Activated T-helper 17 cell treated with anti-CD3 and anti-CD28 coated beads, Interleukin-2, amount 50 U/mL, for 72 hours (primary cell): ENCODE measurements at regions not wholly inside any gene's neighbourhood (a gene's known extent, or its start where the extent isn't known, plus 50 kb on each side); places are given as distances from the start of the nearest gene placed in this dataset.
"Not testable (repeated sequence)": the region's sequence is repeated elsewhere in the genome, so short reads cannot be mapped to it uniquely, and the experiment has no call there.

ENCODE experiments used
- ATAC-seq: fragments of 150-1000 bp; cut with Tn5 transposase; replicated peaks from 2 replicates; pipeline ENCODE4 v1.10.0; 2021; ENCODE audit warnings: mild to moderate bottlenecking, moderate library complexity
- H3K27ac Mint-ChIP-seq: one replicate; pipeline ENCODE4 v1.8.0; 2022; ENCODE audit warnings: mixed read lengths
- H3K27me3 Mint-ChIP-seq: one replicate; pipeline ENCODE4 v1.8.0; 2022; ENCODE audit warnings: mixed read lengths
- H3K36me3 Mint-ChIP-seq: one replicate; pipeline ENCODE4 v1.8.0; 2022; ENCODE audit warnings: low read depth, mild to moderate bottlenecking, mixed read lengths
- H3K4me1 Mint-ChIP-seq: one replicate; pipeline ENCODE4 v1.8.0; 2022; ENCODE audit warnings: mixed read lengths
- H3K4me3 Mint-ChIP-seq: one replicate; pipeline ENCODE4 v1.8.0; 2022; ENCODE audit warnings: mild to moderate bottlenecking, mixed read lengths
- H3K9me3 Mint-ChIP-seq: one replicate; pipeline ENCODE4 v1.8.0; 2022; ENCODE audit warnings: mixed read lengths

DNA sequence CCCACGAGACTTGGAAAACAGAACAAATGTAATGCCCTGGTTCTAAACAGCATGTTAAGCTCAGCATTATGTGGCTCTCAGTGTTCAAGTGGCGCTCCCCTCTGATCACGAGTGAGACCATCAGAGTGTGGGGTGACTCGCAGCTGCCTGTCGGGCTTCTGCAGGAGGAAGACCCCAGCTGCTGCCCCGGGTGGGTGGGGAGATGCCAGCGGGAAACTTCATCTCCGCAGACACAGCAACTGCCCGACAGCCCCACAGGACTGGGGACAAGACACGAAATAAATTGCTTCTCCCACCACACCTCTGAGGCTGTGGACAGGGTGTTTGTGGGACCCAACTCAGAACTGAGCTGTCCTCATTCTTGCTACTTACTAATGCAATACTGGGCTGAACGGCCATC is 126.3 kb upstream of the KIF5B start:
- H3K9me3 Mint-ChIP-seq, result no peaks in the 10 kb centered on the region
- ATAC-seq, result no peak
- H3K36me3 Mint-ChIP-seq, result no peaks in the 10 kb centered on the region
- no peaks in the 10 kb centered on the region for H3K27me3 Mint-ChIP-seq
- H3K4me1 Mint-ChIP-seq, result no peaks in the 10 kb centered on the region
- H3K27ac Mint-ChIP-seq, result no peak overlapping the region
- no peak overlapping the region for H3K4me3 Mint-ChIP-seq

DNA sequence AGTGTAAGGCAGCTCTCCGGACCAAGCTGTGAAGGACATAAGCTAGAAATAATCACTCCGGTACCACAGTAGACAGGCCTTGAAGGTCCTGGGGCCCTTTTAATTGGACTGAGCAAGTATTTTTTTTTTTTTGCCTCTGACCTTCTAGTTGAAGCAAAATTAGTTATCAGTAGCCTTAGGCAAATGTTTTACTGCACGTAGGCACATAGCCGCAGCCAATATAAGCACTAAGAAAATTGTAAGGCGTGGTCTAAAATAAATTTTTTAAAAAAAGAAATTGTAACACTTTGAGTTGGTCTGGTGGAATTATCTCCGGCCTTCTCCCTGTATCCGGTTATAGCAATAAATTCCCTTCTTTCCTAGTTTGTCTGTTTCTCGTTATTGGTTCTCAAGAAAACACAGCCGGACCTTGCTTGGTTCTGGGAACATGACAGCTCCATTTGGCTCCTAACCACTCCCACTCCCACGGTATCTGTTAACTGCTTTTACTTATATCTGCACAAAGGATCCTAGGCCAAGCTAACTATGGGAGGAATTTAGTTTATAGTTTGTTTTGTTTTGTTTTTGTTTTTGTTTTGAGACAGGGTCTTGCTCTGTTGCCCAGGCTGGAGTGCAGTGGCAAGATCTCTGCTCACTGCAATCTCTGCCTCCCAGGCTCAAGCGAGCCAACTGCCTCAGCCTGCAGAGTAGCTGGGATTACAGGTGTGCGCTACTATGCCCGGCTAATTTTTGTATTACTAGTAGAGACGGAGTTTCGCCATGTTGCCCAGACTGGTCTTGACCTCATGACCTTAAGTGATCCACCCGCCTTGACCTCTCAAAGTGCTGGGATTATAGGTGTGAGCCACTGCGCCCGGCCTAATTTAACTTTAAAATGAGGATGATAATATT is 124.4 kb upstream of the KIF5B start:
- no peak for ATAC-seq
- Mint-ChIP-seq H3K9me3 (no peaks in the 10 kb centered on the region), H3K27me3 (no peaks in the 10 kb centered on the region), H3K4me1 (no peaks in the 10 kb centered on the region), H3K27ac (no peak overlapping the region), H3K4me3 (no peak overlapping the region), H3K36me3 (no peaks in the 10 kb centered on the region)

DNA sequence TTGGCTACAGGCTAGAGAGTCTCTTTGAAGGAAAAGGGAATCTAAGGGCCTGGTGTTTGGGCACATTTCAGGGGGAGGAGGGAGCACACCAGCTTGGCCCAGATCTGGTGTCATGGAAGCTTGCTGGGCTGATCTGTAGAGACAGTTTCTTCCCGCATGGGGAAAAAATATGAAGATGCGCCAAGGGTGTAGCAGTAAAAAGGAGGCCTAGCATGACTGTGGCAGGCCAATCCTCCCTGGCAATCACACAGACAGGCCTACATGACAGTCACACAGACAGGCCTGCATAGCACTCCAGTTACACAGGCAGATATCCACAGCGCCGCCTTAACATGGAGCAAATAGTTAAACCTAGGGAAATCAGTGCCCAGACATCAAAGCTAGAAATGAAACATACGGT is 123.6 kb upstream of the KIF5B start:
- no peak for ATAC-seq
- H3K4me3 Mint-ChIP-seq, result no peak overlapping the region
- no peaks in the 10 kb centered on the region for H3K36me3 Mint-ChIP-seq
- no peaks in the 10 kb centered on the region for H3K9me3 Mint-ChIP-seq
- H3K4me1 Mint-ChIP-seq, result no peaks in the 10 kb centered on the region
- no peak overlapping the region for H3K27ac Mint-ChIP-seq
- H3K27me3 Mint-ChIP-seq, result no peaks in the 10 kb centered on the region

DNA sequence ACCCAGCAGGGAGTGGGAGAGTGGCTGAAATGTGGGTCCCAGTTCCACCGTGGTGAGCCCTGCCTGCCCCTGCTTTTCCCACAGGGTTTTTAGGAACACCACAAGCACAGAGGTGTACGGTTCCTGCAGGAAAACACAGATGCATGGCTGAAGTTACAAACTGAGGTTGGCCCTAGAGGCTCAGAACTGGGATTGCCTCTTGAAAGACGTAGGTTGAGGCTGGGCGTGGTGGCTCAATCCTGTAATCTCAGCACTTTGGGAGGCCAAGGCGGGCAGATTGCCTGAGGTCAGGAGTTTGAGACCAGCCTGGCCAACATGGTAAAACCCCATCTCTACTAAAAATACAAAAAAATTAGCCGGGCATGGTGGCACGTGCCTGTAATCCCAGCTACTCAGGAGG is 121.4 kb upstream of the KIF5B start:
- H3K9me3 Mint-ChIP-seq, H3K27me3 Mint-ChIP-seq, H3K27ac Mint-ChIP-seq: not testable (repeated sequence)

DNA sequence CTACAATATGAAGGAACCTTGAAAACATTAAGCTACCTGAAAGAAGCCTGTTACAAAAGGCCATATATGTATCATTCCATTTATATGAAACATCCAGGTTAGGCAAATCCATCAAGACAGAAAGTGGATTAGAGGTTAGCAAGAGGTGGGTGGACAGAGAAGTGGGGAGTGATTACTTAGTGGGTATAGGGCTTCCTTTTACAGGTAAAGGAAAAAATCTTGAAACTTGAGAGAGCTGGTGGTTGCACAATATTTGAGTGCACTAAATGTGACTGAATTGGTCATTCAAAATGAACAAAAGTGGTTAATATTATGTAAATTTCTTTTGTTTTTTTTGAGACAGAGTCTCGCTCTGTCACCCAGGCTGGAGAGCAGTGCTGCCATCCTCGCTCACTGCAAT is 119.4 kb upstream of the KIF5B start:
- Mint-ChIP-seq H3K27ac (no peak overlapping the region), H3K4me1 (no peaks in the 10 kb centered on the region), H3K4me3 (no peak overlapping the region), H3K36me3 (no peaks in the 10 kb centered on the region), H3K27me3 (no peaks in the 10 kb centered on the region), H3K9me3 (no peaks in the 10 kb centered on the region)
- no peak for ATAC-seq

More for the DNA sequence above, 121.4 kb upstream of the KIF5B start:
- H3K4me1 Mint-ChIP-seq, ATAC-seq, H3K4me3 Mint-ChIP-seq, H3K36me3 Mint-ChIP-seq: not testable (repeated sequence)

DNA sequence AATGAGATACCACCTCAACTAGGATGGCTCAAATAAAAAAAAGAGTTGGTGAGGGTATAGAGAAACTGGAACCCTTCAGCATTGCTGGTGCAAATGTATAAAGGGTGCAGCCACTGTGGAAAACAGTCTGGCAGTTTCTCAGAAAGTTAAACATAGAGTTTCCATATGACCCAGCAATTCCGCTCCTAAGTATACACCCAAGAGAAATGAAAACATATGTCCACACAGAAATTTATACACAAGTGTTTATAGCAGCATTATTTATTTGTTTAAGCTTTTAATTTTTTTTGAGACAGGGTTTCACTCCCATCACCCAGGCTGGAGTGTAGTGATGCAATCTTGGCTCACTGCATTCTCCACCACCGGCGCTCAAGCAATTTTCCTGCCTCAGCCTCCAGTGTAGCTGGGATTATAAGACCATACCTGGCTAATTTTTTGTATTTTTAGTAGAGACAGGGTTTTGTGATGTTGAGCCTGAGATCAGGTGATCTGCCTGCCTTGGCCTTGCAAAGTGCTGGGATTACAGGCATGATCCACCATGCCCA is 118.2 kb upstream of the KIF5B start:
- no peak overlapping the region for H3K4me3 Mint-ChIP-seq
- peaks cover 5% of the 10 kb centered on the region for H3K4me1 Mint-ChIP-seq
- H3K36me3 Mint-ChIP-seq, result no peaks in the 10 kb centered on the region
- H3K9me3 Mint-ChIP-seq, result no peaks in the 10 kb centered on the region
- no peak for ATAC-seq
- H3K27ac Mint-ChIP-seq, result no peak overlapping the region
- H3K27me3 Mint-ChIP-seq, result peaks cover 3% of the 10 kb centered on the region

DNA sequence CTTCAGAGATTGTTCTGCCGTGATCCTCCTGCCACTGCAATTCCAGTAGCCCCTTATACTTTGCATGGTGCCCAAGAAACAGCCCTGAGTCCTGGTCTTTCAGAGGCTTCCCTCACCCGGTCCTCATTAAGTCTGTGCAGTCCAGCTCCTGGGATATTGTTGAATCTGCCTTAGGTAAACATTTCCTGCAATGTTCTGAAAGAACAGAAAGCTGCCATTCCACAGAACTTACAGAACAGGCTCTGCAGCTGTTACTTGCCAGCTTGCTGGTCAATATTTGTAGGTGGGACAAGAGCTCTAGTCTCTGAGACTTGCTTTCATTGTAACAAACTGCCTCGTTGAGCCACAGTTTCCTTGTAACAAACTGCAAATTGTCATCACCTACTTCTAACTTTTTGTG is 115.0 kb upstream of the KIF5B start:
- Mint-ChIP-seq H3K4me3 (no peak overlapping the region), H3K9me3 (no peaks in the 10 kb centered on the region), H3K4me1 (peaks cover 5% of the 10 kb centered on the region)

DNA sequence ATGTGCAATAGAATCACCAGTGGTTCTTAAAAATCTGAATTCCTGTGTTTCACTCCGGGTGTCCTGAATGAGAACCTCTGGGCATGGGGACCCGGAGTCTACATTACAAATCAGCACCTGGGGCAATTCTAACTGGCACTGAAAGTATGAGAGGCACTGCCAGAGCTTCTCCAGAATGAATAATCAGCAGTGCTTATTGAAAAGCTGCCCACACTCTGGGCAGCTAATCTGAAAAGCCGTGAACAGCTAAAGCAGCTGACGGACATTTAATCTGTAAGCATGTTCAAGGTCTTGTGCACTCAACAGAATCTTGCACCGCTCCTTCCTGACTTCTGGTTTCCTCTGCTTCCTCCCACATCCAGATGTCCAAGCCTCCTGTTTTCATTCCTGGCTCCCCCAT is 113.3 kb upstream of the KIF5B start:
- H3K36me3 Mint-ChIP-seq, result no peaks in the 10 kb centered on the region
- no peak overlapping the region for H3K4me3 Mint-ChIP-seq
- peaks cover 12% of the 10 kb centered on the region for H3K27me3 Mint-ChIP-seq
- H3K27ac Mint-ChIP-seq, result no peak overlapping the region
- H3K4me1 Mint-ChIP-seq, result peaks cover 5% of the 10 kb centered on the region
- H3K9me3 Mint-ChIP-seq, result no peaks in the 10 kb centered on the region
- ATAC-seq, result no peak

More for the DNA sequence above, 115.0 kb upstream of the KIF5B start:
- H3K27ac Mint-ChIP-seq, result no peak overlapping the region
- H3K36me3 Mint-ChIP-seq, result no peaks in the 10 kb centered on the region
- ATAC-seq, result no peak
- peaks cover 5% of the 10 kb centered on the region for H3K27me3 Mint-ChIP-seq

DNA sequence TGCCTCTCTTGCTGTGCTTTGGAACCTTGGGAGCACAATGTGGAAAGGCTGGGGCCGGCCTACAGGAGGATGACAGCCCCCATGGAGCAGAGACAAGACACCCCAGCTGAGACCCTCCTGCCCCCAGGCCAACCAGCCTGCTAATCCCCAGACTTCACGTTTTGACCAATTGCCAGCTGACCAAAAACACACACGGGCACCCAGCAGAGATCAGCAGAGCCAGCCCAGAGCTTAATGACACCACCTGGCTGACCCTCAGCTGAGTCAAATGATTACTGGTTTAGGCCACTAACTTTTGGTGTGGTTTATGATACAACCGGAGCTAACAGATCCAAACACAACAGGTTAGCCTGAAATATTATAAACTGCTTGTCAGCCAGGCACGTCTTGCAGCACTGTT is 111.2 kb upstream of the KIF5B start:
- no peak for ATAC-seq
- Mint-ChIP-seq H3K4me3 (no peak overlapping the region), H3K27ac (no peak overlapping the region), H3K9me3 (no peaks in the 10 kb centered on the region), H3K4me1 (peaks cover 5% of the 10 kb centered on the region), H3K27me3 (peaks cover 13% of the 10 kb centered on the region), H3K36me3 (no peaks in the 10 kb centered on the region)

DNA sequence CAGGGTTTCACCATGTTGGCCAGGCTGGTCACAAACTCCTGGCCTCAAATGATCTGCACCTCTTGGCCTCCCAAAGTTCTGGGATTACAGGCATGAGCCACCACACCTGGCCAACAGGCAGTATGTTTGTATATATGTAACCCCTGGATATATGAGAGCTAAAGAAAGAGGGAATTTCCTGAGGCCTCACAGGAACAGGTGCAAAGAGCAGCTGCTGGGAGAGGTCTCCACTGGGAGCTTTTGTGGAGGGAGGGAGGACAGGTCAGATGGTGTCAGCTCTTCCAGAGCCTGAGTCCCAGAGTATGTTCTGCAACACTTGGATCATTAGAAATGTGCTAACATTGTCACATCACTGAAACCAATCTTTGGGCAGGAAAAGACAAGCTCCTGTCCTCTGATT is 110.1 kb upstream of the KIF5B start:
- Mint-ChIP-seq H3K4me1 (peaks cover 5% of the 10 kb centered on the region), H3K27ac (no peak overlapping the region), H3K9me3 (no peaks in the 10 kb centered on the region), H3K4me3 (no peak overlapping the region), H3K27me3 (peaks cover 13% of the 10 kb centered on the region), H3K36me3 (no peaks in the 10 kb centered on the region)
- ATAC-seq, result no peak

DNA sequence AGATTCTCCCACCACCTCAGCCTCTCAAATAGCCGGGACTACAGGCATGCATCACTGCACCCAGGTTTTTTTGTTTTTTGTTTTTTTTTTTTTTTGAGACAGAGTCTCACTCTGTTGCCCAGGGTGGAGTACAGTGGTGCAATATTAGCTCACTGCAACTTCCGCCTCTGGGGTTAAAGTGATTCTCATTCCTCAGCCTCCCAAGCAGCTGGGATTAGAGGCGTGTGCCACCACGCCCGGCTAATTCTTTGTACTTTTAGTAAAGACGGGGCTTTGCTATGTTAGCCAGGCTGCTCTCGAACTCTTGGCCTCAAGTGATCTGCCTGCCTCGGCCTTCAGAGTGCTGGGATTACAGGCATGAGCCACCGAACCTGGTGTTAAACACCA is 107.5 kb upstream of the KIF5B start:
- Mint-ChIP-seq H3K4me1 (no peaks in the 10 kb centered on the region), H3K4me3 (no peak overlapping the region), H3K27me3 (peaks cover 10% of the 10 kb centered on the region), H3K9me3 (no peaks in the 10 kb centered on the region), H3K27ac (no peak overlapping the region), H3K36me3 (no peaks in the 10 kb centered on the region)
- ATAC-seq, result no peak

DNA sequence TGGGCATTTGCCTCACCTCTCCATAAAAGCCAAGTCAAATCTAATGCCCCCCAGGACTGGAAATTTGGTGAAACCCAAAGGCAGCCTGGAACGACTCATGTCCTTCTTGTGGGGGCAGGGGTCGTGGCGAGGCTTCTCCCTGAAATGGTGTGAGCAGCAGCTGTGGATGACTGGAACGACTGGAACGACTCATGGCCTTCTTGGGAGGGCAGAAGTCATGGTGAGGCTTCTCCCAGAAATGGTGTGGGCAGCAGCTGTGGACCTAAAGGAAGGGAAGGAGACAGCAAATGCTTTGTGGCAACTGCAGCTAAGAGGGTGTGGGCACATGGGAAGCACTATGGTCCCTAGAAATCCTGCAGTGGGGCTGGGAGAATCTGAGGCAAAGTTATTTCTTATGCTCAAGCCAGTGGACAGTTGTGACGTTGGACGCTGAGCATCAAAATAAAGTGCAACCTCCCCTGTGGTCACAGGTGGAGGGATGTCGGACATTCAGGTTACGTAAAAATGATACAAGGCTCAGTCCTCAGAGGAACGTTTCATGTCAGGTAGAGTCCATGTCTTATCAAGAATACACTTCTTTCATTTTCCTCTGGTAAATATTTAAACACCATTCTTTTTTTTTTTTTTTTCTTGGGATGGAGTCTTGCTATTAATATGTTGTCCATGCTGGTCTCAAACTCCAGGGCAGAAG is 107.0 kb upstream of the KIF5B start:
- H3K27me3 Mint-ChIP-seq, result peaks cover 10% of the 10 kb centered on the region
- H3K9me3 Mint-ChIP-seq, result no peaks in the 10 kb centered on the region
- H3K4me3 Mint-ChIP-seq, result no peak overlapping the region
- no peak overlapping the region for H3K27ac Mint-ChIP-seq
- H3K4me1 Mint-ChIP-seq, result no peaks in the 10 kb centered on the region
- no peak for ATAC-seq
- no peaks in the 10 kb centered on the region for H3K36me3 Mint-ChIP-seq

DNA sequence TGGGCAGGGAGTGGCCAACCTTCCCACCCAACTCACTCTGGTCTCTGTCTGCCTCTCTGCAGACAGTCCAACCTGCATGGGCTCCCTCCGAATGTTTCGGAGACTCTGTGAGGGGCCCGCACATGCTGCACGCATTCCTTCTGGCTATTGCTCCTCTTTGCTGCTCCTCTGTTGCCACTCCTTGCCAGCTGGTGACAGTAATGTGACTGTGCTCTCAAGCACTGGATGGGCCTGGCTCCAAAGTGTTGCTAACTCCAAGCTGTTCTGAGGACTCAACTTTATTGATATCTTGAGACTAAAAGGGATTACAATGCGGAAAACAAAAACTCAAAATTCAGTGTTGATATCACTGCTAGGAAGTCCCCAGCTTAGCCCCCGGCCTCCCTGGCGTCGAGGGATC is 105.4 kb upstream of the KIF5B start:
- Mint-ChIP-seq H3K9me3 (no peaks in the 10 kb centered on the region), H3K27me3 (peaks cover 8% of the 10 kb centered on the region), H3K27ac (no peak overlapping the region), H3K4me3 (no peak overlapping the region), H3K36me3 (no peaks in the 10 kb centered on the region), H3K4me1 (no peaks in the 10 kb centered on the region)
- ATAC-seq, result no peak

DNA sequence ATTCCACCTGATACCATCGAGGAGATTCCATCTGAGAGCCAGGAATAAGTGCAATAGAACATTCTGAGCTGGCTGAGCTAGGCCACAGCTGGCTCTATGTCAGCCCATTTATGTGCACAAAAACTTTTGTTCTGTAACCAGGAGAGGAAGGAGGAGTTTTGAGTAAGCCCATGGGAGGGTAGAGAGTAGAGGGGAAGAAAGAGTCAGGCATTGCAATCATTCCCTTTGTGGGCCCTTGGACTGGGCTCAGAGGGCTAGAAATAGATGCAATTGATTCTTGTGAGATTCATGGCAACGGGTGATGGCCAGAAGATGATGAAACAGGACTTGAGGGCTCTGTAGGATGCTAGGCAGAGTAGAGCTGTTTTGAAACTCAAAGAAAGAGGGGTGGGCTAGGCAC is 104.6 kb upstream of the KIF5B start:
- Mint-ChIP-seq H3K27ac (no peak overlapping the region), H3K9me3 (no peaks in the 10 kb centered on the region), H3K4me3 (no peak overlapping the region), H3K36me3 (no peaks in the 10 kb centered on the region), H3K4me1 (no peaks in the 10 kb centered on the region), H3K27me3 (peaks cover 8% of the 10 kb centered on the region)
- no peak for ATAC-seq

DNA sequence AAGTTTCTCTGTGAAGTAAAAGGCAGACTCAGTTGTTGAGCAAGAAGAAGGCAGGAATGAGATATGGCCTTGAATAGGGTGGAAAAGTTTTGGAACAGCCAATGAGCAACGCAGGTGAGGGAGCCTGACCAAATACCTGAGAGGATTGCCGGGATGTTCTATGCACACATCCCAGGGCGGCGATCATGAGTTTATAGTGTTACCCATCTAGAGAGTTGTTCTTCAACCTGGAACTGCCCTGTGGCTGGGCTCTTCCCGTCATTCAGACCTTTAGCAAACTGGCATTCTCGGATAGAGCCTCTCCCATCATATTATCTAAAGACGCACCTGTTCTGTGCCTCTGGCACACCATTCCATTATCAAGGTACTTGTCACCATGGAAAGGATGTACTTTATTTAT is 103.0 kb upstream of the KIF5B start:
- no peak overlapping the region for H3K27ac Mint-ChIP-seq

More for the DNA sequence above, 103.0 kb upstream of the KIF5B start:
- peaks cover 4% of the 10 kb centered on the region for H3K9me3 Mint-ChIP-seq
- no peaks in the 10 kb centered on the region for H3K27me3 Mint-ChIP-seq
- H3K36me3 Mint-ChIP-seq, result no peaks in the 10 kb centered on the region
- ATAC-seq, result no peak
- H3K4me1 Mint-ChIP-seq, result no peaks in the 10 kb centered on the region
- H3K4me3 Mint-ChIP-seq, result no peak overlapping the region
